GM12892 (cell line): ENCODE measurements at regions not wholly inside any gene's neighbourhood (a gene's known extent, or its start where the extent isn't known, plus 50 kb on each side); places are given as distances from the start of the nearest gene placed in this dataset.

Source experiments
- DNase-seq: peaks from one replicate; pipeline ENCODE4 v3.0.0; 2011; ENCODE audit not compliant: insufficient read length
- FAIRE-seq: peaks from 2 replicates; lab custom pipeline; 2011; peaks lifted over from hg19 to GRCh38; lab: Jason Lieb, UNC
- POLR2A ChIP-seq: IDR thresholded peaks from 2 replicates; pipeline ENCODE4 v1.6.1; 2011; ENCODE audit warnings: low read depth, low read length, control low read depth
- POLR2AphosphoS5 ChIP-seq: IDR thresholded peaks from 2 replicates; pipeline ENCODE4 v1.6.1; 2011; ENCODE audit warnings: low read depth, low read length, control low read depth
- TAF1 ChIP-seq: IDR thresholded peaks from 2 replicates; pipeline ENCODE4 v1.6.1; 2011; ENCODE audit warnings: low read depth, mild to moderate bottlenecking, control low read depth, low read length, borderline replicate concordance

DNA sequence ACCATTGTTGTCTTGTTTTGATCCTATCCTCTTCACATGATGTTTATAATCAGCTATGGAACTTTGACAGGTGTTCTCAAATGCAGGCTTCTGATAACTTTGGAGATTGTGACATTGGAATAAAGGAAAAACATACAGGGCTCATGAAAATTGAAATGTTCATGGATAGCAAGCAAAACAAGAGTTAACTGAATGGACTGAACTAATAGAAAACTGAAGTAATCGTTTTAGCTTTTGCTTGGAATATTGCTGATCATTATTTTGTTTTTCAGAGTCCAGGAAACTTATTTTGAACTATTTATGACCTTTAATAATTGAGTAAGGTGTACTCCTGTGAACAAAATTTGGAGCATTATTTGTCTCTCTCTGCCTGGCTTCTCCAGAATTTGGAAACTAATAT is 436.7 kb upstream of the CDH9 start:
- DNase-seq (no peak), FAIRE-seq (no peak)
- TF ChIP-seq POLR2AphosphoS5: no peak
- no peak for TF ChIP-seq TAF1
- TF ChIP-seq POLR2A: no peak

DNA sequence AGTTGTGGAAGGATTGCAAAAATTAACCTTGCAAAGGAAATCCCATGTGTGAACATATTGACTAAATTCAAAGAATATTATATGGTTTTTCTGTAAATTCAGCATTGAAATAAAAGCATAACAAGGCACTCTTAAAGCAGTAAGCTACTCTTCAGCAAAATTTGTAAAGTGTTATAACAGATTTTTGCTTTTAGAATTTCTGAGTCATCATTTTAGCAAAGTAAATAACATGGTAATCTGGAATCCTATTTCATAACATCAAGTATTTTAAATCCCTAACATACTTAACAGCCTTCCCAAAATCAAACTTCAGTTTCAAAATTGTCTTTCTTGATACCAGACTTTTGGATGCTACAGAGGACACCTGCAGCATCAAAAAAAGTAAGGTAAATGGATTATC is 436.0 kb upstream of the CDH9 start:
- TF ChIP-seq POLR2A (no peak), TAF1 (no peak), POLR2AphosphoS5 (no peak)
- FAIRE-seq: no peak
- DNase-seq: no peak

DNA sequence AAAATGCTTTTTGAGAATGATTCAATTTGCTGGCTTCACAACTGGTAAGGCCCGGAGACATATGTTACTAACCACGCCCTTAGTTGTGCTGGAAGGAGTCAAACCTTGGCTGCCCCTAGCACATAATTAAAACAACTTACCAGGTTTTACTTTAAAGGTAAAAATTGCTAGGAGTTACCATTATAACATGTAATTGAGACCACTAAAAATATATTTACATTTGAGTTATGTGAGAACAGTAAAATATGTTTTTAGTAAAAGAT is 435.6 kb upstream of the CDH9 start:
- no peak for TF ChIP-seq POLR2AphosphoS5
- TF ChIP-seq TAF1: no peak
- TF ChIP-seq POLR2A: no peak
- DNase-seq (no peak), FAIRE-seq (no peak)

DNA sequence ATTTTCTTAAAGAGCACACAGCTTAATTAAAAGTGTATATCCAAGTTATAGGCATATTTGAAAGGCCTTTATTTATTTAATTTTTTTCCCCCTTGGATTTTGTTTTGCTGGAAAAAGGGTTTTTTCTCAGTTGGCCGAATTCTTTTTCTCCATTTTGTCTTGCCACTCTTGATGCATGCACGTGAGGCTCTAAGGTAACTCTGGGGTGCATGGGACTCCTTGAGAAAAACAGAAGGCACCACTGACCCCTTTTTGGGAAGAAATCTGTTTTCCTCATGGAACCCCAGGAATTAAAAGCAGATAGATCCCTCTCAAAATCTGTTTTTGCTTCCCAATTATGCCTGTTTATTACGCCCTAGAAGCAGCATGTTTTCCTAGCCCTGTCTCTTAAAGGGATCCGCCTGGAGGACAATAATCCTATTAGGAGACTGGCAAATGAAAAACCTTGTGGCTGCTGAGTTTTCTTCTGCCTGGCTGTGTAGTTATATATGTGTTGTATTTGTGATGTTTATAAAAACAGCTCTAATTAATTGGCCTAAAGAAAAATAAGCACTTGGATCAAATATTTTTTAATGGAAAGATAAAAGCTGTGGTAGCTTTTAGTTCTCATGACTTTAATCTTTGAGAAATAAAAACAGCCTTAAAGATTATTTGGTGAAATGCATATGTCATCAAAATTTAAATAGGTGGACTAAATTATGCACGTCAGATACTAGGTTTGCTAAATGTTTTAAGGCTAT is 435.1 kb upstream of the CDH9 start:
- no peak for TF ChIP-seq POLR2AphosphoS5
- no peak for TF ChIP-seq POLR2A
- no peak for TF ChIP-seq TAF1
- FAIRE-seq (no peak), DNase-seq (no peak)

GRCh38 chr5:27472871-27473270 is 434.5 kb upstream of the CDH9 start:
- DNase-seq: no peak
- no peak for TF ChIP-seq POLR2AphosphoS5
- TF ChIP-seq TAF1: no peak
- no peak for TF ChIP-seq POLR2A
- FAIRE-seq: peak; percentile 24

GRCh38 chr5:27472000-27472763 is 433.8 kb upstream of the CDH9 start:
- DNase-seq (peak; percentile 1), FAIRE-seq (peak; percentile 88)
- no peak for TF ChIP-seq TAF1
- TF ChIP-seq POLR2A: peak; percentile 23; the same call in 1 of the 2 replicates
- no peak for TF ChIP-seq POLR2AphosphoS5

DNA sequence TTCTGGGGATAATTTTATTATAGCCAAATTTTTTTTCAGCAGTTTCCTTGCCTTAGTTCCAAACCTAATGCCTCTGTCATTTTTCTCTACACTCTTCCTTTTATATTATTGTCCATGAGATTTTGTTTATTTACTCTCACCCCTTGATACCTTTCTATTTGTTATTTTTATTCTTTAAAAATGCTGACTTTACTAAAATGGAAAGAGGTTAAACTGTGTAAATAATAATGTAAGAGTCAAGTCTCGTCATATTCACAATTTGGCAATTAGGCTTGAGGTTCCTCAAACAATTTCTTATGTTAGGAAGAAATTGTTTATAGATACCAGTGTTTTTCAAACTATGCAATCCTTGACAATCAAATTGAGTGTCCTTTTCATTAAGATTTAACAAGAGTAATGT is 428.6 kb upstream of the CDH9 start:
- DNase-seq: no peak
- FAIRE-seq: no peak
- TF ChIP-seq POLR2AphosphoS5 (no peak), POLR2A (no peak), TAF1 (no peak)

DNA sequence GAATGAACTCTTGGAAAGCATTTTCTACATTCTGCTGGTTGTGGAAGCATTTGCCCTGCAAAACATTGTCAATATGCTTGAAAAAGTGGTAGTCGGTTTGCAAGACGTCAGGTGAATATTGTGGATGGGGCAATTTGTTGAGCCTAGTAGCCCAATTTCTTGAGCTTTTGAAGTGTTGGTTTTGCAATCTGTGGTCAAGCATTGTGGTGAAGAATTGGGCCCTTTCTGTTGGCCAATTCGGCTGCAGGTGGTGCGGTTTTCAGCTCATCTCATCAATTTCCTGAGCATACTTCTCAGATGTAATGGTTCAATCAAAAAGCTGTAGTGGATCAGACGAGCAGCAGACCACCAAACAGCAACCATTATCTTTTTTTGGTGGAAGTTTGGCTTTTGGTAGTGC is 426.8 kb upstream of the CDH9 start:
- FAIRE-seq: no peak
- no peak for TF ChIP-seq POLR2A
- no peak for TF ChIP-seq POLR2AphosphoS5
- no peak for TF ChIP-seq TAF1
- DNase-seq: no peak

DNA sequence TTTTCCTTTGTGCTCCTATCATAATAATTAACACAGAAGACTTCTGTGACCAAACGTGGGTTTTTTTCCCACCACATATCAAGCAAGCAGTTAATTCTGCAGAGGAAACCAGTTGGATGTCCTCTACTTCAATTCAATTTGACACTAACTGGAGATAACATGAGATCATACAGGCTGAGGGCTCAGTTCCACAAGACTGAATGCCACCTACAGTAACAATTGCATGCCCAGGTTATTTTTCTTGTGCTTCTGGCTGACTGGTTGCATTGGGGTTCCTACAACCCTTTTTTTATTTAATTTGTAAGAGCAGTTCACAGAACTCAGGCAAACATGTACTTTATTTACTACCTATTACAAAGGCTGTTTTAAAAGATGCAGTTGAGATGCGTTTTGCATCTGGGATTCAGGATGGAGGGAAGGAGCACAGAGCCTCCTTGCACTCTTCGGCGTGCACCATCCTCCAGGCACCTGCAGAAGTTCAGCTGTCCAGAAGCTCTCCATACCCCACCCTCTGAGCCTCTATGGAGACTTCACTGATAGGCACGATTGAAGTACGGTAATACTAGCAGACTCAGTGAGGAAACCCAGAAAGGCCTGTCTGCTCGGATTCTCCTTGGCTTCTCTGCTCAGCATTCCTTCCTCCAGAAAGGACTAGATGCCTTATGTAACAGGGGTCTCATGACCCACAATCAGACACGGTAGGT is 425.2 kb upstream of the CDH9 start:
- TF ChIP-seq TAF1 (no peak), POLR2AphosphoS5 (no peak), POLR2A (no peak)
- FAIRE-seq (no peak), DNase-seq (no peak)

DNA sequence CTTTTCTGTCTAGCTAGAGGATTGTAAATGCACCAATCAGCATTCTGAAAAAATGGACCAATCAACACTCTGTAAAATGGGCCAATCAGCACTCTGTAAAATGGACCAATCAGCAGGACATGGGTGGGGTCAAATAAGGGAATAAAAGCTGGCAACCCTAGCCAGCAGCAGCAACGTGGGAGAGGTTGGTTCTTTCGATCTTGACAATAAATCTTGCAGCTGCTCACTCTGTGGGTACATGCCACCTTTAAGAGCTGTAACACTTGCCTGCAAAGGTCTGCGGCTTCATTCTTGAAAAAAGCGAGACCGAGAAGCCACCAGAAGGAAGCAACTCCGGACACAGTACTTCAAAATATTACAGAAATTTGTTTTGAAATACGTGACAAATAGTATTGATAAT is 424.6 kb upstream of the CDH9 start:
- no peak for TF ChIP-seq POLR2A
- TF ChIP-seq TAF1: no peak
- no peak for TF ChIP-seq POLR2AphosphoS5
- DNase-seq: no peak
- no peak for FAIRE-seq

GRCh38 chr5:27458287-27458686 is 419.9 kb upstream of the CDH9 start:
- DNase-seq: no peak
- TF ChIP-seq TAF1 (no peak), POLR2AphosphoS5 (no peak), POLR2A (no peak)
- FAIRE-seq: no peak

GRCh38 chr5:27451377-27451776 is 413.0 kb upstream of the CDH9 start:
- TF ChIP-seq TAF1 (no peak), POLR2AphosphoS5 (no peak), POLR2A (no peak)
- DNase-seq (no peak), FAIRE-seq (no peak)
